Thymus (tissue), 11 donors: ENCODE measurements at regions not wholly inside any gene's neighbourhood (a gene's known extent, or its start where the extent isn't known, plus 50 kb on each side); places are given as distances from the start of the nearest gene placed in this dataset.
"Not testable (repeated sequence)": the region's sequence is repeated elsewhere in the genome, so short reads cannot be mapped to it uniquely, and the experiment has no call there.

Experiments
- DNase-seq, 9 donors: peaks; one replicate each; pipeline ENCODE4 v3.0.0-alpha.2; 2013; ENCODE audit warnings: low spot score in 9 of 9, low read depth in 6 of 9, missing footprints in 1 of 9
- H3K27ac ChIP-seq, 2 donors: one replicate each; pipeline ENCODE4 v1.5.1; 2013; ENCODE audit warnings: control low read depth in 1 of 2, low read depth in 1 of 2, low read length in 1 of 2, mild to moderate bottlenecking in 1 of 2, moderate library complexity in 1 of 2
- H3K27me3 ChIP-seq, 2 donors: one replicate each; pipeline ENCODE4 v1.5.1; 2013; ENCODE audit warnings: low read length in 1 of 2; ENCODE audit not compliant: control insufficient read depth in 2 of 2, insufficient read depth in 1 of 2
- H3K36me3 ChIP-seq, 2 donors: one replicate each; pipeline ENCODE4 v1.5.1; 2013; ENCODE audit warnings: low read length in 1 of 2, mild to moderate bottlenecking in 1 of 2, moderate library complexity in 1 of 2; ENCODE audit not compliant: control insufficient read depth in 2 of 2, insufficient read depth in 2 of 2
- H3K4me1 ChIP-seq, 2 donors: one replicate each; pipeline ENCODE4 v1.5.1; 2013; ENCODE audit warnings: low read length in 2 of 2; ENCODE audit not compliant: control insufficient read depth in 2 of 2, insufficient read depth in 2 of 2
- H3K4me3 ChIP-seq, 2 donors: one replicate each; pipeline ENCODE4 v1.5.1; 2013; ENCODE audit warnings: low read length in 2 of 2, control low read depth in 1 of 2, mild to moderate bottlenecking in 1 of 2
- H3K9me3 ChIP-seq, 2 donors: one replicate each; pipeline ENCODE4 v1.5.1; 2013; ENCODE audit warnings: low read length in 1 of 2, mild to moderate bottlenecking in 1 of 2; ENCODE audit not compliant: control insufficient read depth in 2 of 2, insufficient read depth in 1 of 2
- WGBS: extraction: QIAGEN DNeasy Blood & Tissue Kit; methylation state at CpG from one replicate; pipeline ENCODE4 v1.1.7; 2013; 5-methylcytosine and 5-hydroxymethylcytosine counted together
- donor health status: healthy.

GRCh38 chr9:26637101-26637500 lies 255.5 kb downstream of the CAAP1 start:
- Histone ChIP-seq H3K36me3 (no peaks in the 10 kb centered on the region), H3K4me1 (no peaks in the 10 kb centered on the region), H3K27me3 (no peaks in the 10 kb centered on the region), H3K9me3 (no peaks in the 10 kb centered on the region), H3K4me3 (no peak overlapping the region), H3K27ac (no peak overlapping the region)
- 62% methylated on average over 4 of the region's 4 CpGs for WGBS
- DNase-seq = no peak

GRCh38 chr9:26613851-26614350 lies 278.7 kb downstream of the CAAP1 start:
- WGBS = 57% methylated on average over 12 of the region's 12 CpGs
- not testable (repeated sequence) for H3K27ac ChIP-seq, H3K27me3 ChIP-seq, H3K9me3 ChIP-seq, H3K4me3 ChIP-seq, H3K36me3 ChIP-seq, H3K4me1 ChIP-seq, DNase-seq

- Histone ChIP-seq H3K4me3 (no peak overlapping the region), H3K4me1 (no peaks in the 10 kb centered on the region), H3K9me3 (no peaks in the 10 kb centered on the region), H3K27me3 (no peaks in the 10 kb centered on the region), H3K36me3 (no peaks in the 10 kb centered on the region), H3K27ac (no peak overlapping the region)
- no peak for DNase-seq
- 91% methylated on average over 3 of the region's 3 CpGs for WGBS
Observed at GRCh38 chr9:26612211-26612610, 280.4 kb downstream of the CAAP1 start.

- Histone ChIP-seq H3K27ac (no peak overlapping the region), H3K27me3 (no peaks in the 10 kb centered on the region), H3K9me3 (no peaks in the 10 kb centered on the region), H3K36me3 (no peaks in the 10 kb centered on the region), H3K4me3 (no peak overlapping the region), H3K4me1 (no peaks in the 10 kb centered on the region)
- no peak for DNase-seq
- 94% methylated on average over 1 of the region's 1 CpG for WGBS
Observed at GRCh38 chr9:26606756-26607155, 285.8 kb downstream of the CAAP1 start.

GRCh38 chr9:26605367-26605766 lies 287.2 kb downstream of the CAAP1 start:
- Histone ChIP-seq H3K4me1 (no peaks in the 10 kb centered on the region), H3K9me3 (no peaks in the 10 kb centered on the region), H3K27ac (no peak overlapping the region), H3K27me3 (no peaks in the 10 kb centered on the region), H3K36me3 (no peaks in the 10 kb centered on the region), H3K4me3 (no peak overlapping the region)
- 88% methylated on average over 1 of the region's 1 CpG for WGBS
- no peak for DNase-seq

GRCh38 chr9:26604076-26604662 lies 288.4 kb downstream of the CAAP1 start:
- Histone ChIP-seq H3K4me1 (no peaks in the 10 kb centered on the region), H3K4me3 (no peak overlapping the region), H3K27ac (no peak overlapping the region), H3K27me3 (no peaks in the 10 kb centered on the region), H3K9me3 (no peaks in the 10 kb centered on the region), H3K36me3 (no peaks in the 10 kb centered on the region)
- 88% methylated on average over 4 of the region's 4 CpGs for WGBS
- DNase-seq = no peak

- Histone ChIP-seq H3K4me3 (no peak overlapping the region), H3K4me1 (no peaks in the 10 kb centered on the region), H3K36me3 (no peaks in the 10 kb centered on the region), H3K27me3 (no peaks in the 10 kb centered on the region), H3K9me3 (no peaks in the 10 kb centered on the region), H3K27ac (no peak overlapping the region)
- no peak for DNase-seq
Observed at GRCh38 chr9:26603617-26604016, 289.0 kb downstream of the CAAP1 start.

GRCh38 chr9:26597542-26598149 lies 295.0 kb downstream of the CAAP1 start:
- no peak overlapping the region for H3K27ac ChIP-seq
- H3K27me3 ChIP-seq = no peaks in the 10 kb centered on the region
- H3K4me3 ChIP-seq = no peak overlapping the region
- H3K9me3 ChIP-seq = no peaks in the 10 kb centered on the region
- H3K36me3 ChIP-seq = no peaks in the 10 kb centered on the region
- no peak for DNase-seq
- no peaks in the 10 kb centered on the region for H3K4me1 ChIP-seq
- 91% methylated on average over 5 of the region's 5 CpGs for WGBS

- H3K4me3 ChIP-seq = no peak overlapping the region
Observed at GRCh38 chr9:26579056-26579455, 313.5 kb downstream of the CAAP1 start.

More at GRCh38 chr9:26579056-26579455, 313.5 kb downstream of the CAAP1 start:
- 82% methylated on average over 2 of the region's 2 CpGs for WGBS
- no peaks in the 10 kb centered on the region for H3K4me1 ChIP-seq
- no peaks in the 10 kb centered on the region for H3K27me3 ChIP-seq
- no peak overlapping the region for H3K27ac ChIP-seq
- no peak for DNase-seq
- H3K36me3 ChIP-seq = no peaks in the 10 kb centered on the region
- no peaks in the 10 kb centered on the region for H3K9me3 ChIP-seq
